Ovary (tissue), 7 donors: ENCODE measurements at regions not wholly inside any gene's neighbourhood (a gene's known extent, or its start where the extent isn't known, plus 50 kb on each side); places are given as distances from the start of the nearest gene placed in this dataset.

ENCODE experiments used
- DNase-seq, 5 donors: peaks; one replicate each; pipeline ENCODE4 v3.0.0-alpha.2; 2019 to 2020
- H3K27ac ChIP-seq, 2 donors: fragments of 200-600 bp; one replicate each; pipeline versions ENCODE4 v1.5.1 to v1.8.0; 2019 to 2022
- H3K27me3 ChIP-seq: fragments of 200-600 bp; one replicate; pipeline ENCODE4 v1.8.0; 2022
- H3K36me3 ChIP-seq: fragments of 200-600 bp; sonication (generic); one replicate; pipeline ENCODE4 v1.5.1; 2019
- H3K4me1 ChIP-seq: one replicate; pipeline ENCODE4 v1.8.1; 2013; ENCODE audit warnings: mild to moderate bottlenecking, moderate library complexity; ENCODE audit not compliant: insufficient read depth
- H3K4me3 ChIP-seq: fragments of 200-600 bp; sonication (generic); one replicate; pipeline ENCODE4 v1.5.1; 2017
- H3K9me3 ChIP-seq, 2 donors: fragments of 200-600 bp in 1 of 2; sonication (generic) in 1 of 2; one replicate each; pipeline versions ENCODE4 v1.5.1 to v1.8.1; 2013 to 2019; ENCODE audit warnings: mild to moderate bottlenecking in 1 of 2, moderate library complexity in 1 of 2
- EP300 ChIP-seq: sonication (generic); formaldehyde crosslinking; IDR thresholded peaks from one replicate; pipeline ENCODE4 v1.6.1; 2017; ENCODE audit warnings: antibody characterized with exemption
- POLR2A ChIP-seq: fragments of 450-650 bp; IDR thresholded peaks from one replicate; pipeline ENCODE4 v1.6.1; 2017; ENCODE audit warnings: antibody characterized with exemption, mild to moderate bottlenecking, moderate library complexity
- WGBS, 3 donors: extraction: QIAGEN DNeasy Blood & Tissue Kit in 1 of 3; methylation state at CpG; one replicate each; pipeline versions ENCODE4 v1.1.5 to v1.1.7; 2013 to 2017; 5-methylcytosine and 5-hydroxymethylcytosine counted together
- intact Hi-C, 4 donors: fragments of 100-400 bp; cut with DNase I; formaldehyde crosslinking; loops; one replicate each; pipeline versions ENCODE4 v1.11.0 to v1.15.1; 2022 to 2023
- TF ChIP-seq, protein P1 (sequence below), 3 donors: fragments of 450-650 bp in 2 of 3; fragments of 200-600 bp in 1 of 3; IDR thresholded peaks; one replicate each; pipeline versions ENCODE4 v1.5.1 to v1.8.0; 2016 to 2022; ENCODE audit warnings: antibody characterized with exemption in 3 of 3, mild to moderate bottlenecking in 1 of 3
- donor health status: DM: no; HTN: no; CAD: no; lungs with moderate emphysema.
- donor health status: DM: no; HTN: no; CAD: no.
- donor health status: Bipolar disorder and iron deficiency.
- donor health status: DM: no; HTN: no; CAD: no.
- donor health status: DM: yes; HTN: yes; CAD: no.

DNA sequence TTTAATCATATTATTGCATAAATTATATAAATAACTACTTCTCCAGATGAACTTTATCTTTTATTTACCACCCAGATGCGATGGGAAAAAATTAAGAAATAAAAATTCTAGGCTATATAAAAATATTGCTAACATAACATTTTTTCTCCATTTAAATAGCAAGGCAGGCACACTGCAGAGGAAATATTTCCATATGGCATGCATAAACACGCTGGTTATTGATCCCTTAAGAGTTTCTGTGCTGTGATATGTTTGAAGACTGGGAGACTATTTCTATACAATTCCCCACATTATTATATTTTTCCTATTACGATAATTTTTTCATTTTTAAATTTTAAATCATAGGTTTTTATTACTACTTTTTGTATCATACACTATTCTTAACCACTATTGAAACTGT is 131.5 kb downstream of the C12orf50 start:
- H3K27ac ChIP-seq = no peak overlapping the region
- H3K4me1 ChIP-seq = no peaks in the 10 kb centered on the region
- TF ChIP-seq EP300 = no peak
- H3K4me3 ChIP-seq = no peak overlapping the region
- no peak for DNase-seq
- WGBS, 3 donors = 81 to 84% (median 82%) methylated on average over 3 of the region's 3 CpGs
- intact Hi-C loops = no loop called here
- no peaks in the 10 kb centered on the region for H3K27me3 ChIP-seq
- no peaks in the 10 kb centered on the region for H3K36me3 ChIP-seq
- no peaks in the 10 kb centered on the region for H3K9me3 ChIP-seq

DNA sequence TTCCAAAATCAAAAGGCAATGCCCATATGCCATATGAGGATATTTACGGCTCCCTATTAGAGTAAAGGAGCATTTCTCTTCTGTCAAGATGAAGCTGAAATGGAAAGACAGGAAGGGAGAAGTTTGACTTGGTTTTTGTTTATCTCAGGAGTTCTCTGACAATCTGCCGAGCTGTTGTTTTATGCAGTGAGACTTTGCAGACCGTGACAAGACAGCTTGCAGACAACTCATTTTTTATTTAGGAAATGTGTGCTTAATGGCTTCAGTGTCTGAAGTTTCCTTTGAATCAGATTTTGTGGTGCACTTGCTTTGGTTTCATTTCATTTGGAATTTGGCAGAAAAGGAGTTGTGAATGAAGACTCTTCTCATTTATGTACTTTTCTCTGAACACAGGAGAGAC is 145.4 kb downstream of the C12orf50 start:
- Histone ChIP-seq H3K4me1 (no peaks in the 10 kb centered on the region), H3K27ac (no peak overlapping the region), H3K9me3 (no peaks in the 10 kb centered on the region), H3K27me3 (no peaks in the 10 kb centered on the region), H3K36me3 (no peaks in the 10 kb centered on the region), H3K4me3 (no peak overlapping the region)
- intact Hi-C loops = no loop called here
- TF ChIP-seq EP300 = no peak
- TF ChIP-seq, protein P1, sequence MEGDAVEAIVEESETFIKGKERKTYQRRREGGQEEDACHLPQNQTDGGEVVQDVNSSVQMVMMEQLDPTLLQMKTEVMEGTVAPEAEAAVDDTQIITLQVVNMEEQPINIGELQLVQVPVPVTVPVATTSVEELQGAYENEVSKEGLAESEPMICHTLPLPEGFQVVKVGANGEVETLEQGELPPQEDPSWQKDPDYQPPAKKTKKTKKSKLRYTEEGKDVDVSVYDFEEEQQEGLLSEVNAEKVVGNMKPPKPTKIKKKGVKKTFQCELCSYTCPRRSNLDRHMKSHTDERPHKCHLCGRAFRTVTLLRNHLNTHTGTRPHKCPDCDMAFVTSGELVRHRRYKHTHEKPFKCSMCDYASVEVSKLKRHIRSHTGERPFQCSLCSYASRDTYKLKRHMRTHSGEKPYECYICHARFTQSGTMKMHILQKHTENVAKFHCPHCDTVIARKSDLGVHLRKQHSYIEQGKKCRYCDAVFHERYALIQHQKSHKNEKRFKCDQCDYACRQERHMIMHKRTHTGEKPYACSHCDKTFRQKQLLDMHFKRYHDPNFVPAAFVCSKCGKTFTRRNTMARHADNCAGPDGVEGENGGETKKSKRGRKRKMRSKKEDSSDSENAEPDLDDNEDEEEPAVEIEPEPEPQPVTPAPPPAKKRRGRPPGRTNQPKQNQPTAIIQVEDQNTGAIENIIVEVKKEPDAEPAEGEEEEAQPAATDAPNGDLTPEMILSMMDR (IDR thresholded peaks at IDR 0.05) = no peak
- no peak for TF ChIP-seq POLR2A
- DNase-seq = no peak
- 21 to 36% (median 23%) methylated on average over 3 of the region's 3 CpGs for WGBS, 3 donors

DNA sequence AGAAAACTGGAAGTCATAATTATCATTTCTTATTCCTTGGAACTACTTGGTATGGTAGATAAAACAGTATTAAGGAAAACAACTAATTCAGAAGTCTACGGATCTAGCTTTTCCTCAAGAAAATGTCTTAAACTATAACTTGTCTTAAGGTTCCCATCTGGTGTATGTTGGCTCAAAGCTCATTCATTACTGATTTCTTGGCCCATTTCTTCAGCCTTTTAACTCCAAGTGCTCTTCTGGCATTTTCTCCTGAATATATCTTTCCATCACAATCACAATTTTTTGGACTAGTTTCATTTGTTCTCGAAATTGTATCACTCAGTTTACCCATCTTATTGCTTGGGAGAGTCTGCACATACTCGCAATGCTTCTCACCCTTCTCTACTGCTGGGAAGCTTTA is 150.1 kb downstream of the C12orf50 start:
- no peak for DNase-seq
- 56 to 67% (median 63%) methylated on average over 3 of the region's 3 CpGs for WGBS, 3 donors
- no peaks in the 10 kb centered on the region for H3K27me3 ChIP-seq

DNA sequence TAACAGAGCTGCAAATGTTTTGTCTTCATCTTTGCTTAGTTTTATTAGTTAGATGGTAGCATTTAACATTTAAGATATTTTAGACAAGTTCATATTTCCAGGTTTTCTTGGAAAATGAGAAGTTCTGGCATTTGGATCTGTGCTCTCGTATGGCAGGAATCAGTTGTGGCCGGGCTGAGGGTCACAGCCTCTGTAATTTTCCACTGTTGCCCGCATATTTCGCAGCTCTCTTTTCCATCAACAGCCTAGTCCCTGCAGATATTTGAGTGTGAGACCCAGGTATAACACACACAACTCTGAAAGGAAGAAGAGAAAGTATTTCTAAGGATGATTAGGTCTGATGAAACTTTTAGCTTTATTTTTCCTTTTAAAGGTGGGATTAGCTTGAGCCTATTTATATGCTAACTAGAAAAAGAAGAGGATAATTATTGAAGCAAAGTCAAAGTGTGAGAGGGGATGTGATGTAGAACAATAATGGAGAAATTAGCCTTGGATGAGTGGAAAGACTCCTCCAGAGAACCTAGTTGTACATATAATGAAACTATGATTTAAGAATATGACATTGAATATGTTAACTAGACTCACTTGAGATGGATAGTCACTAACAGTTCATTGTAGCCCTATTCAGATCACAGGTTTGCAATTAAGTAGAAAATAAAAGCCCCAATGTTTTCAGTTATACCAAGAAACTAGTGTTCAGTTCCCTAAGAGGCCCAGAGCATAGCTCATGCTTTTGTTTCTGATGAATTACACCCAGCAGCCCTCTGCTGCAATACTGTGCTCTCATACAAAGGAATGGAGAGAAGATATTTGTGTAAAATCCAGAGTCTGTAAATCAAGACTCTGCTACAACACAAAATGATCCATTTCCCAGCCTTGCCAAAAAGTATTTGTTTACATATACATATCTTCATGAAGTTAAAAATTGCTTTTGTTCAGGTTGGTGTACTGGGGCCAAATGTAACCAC is 158.4 kb downstream of the C12orf50 start:
- Histone ChIP-seq H3K27ac (no peak overlapping the region), H3K9me3 (no peaks in the 10 kb centered on the region)
- 83 to 96% (median 90%) methylated on average over 4 of the region's 4 CpGs for WGBS, 3 donors

More for the DNA sequence above, 150.1 kb downstream of the C12orf50 start:
- H3K36me3 ChIP-seq = no peaks in the 10 kb centered on the region
- no peak overlapping the region for H3K27ac ChIP-seq
- TF ChIP-seq POLR2A (no peak), EP300 (no peak)
- TF ChIP-seq, protein P1 (IDR thresholded peaks at IDR 0.05) = no peak
- intact Hi-C loops = no loop called here
- no peaks in the 10 kb centered on the region for H3K9me3 ChIP-seq
- H3K4me3 ChIP-seq = no peak overlapping the region
- H3K4me1 ChIP-seq = no peaks in the 10 kb centered on the region

More for the DNA sequence above, 158.4 kb downstream of the C12orf50 start:
- DNase-seq = no peak
- no peaks in the 10 kb centered on the region for H3K27me3 ChIP-seq
- intact Hi-C loops = no loop called here
- TF ChIP-seq EP300 = no peak
- TF ChIP-seq, protein P1 (IDR thresholded peaks at IDR 0.05) = no peak
- TF ChIP-seq POLR2A = no peak
- no peaks in the 10 kb centered on the region for H3K4me1 ChIP-seq
- H3K36me3 ChIP-seq = no peaks in the 10 kb centered on the region
- no peak overlapping the region for H3K4me3 ChIP-seq
